SIG-M5 treated with dmso at 0.1 percent for 504 hours (cell line): ENCODE measurements at regions not wholly inside any gene's neighbourhood (a gene's known extent, or its start where the extent isn't known, plus 50 kb on each side); places are given as distances from the start of the nearest gene placed in this dataset.
A peak's percentile ranks its signal among the peaks of the same experiment; 100 is the strongest.

ENCODE experiments used
- DNase-seq: peaks from one replicate; lab custom pipeline; 2025; ENCODE audit not compliant: unreplicated experiment; lab: John Stamatoyannopoulos, UW

DNA sequence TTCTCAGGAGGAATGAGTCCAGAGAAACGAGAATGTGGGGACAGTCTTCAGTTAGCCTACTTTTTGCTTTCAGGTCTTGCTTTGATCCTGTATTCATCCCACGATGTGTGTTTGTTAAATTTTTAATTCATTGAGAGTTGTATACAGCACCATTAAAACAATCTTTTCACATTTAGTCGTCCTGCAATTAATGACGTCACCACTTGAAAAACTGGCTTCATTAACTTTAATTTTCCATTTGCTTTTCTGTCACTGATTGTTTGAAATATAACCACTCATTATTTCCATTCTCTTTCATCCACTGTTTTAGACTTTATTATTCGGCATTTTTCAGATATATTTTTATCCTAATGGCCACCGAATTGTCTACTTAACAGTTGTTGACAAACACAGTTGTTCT is 146.9 kb downstream of the TFEC start:
- no peak for DNase-seq

DNA sequence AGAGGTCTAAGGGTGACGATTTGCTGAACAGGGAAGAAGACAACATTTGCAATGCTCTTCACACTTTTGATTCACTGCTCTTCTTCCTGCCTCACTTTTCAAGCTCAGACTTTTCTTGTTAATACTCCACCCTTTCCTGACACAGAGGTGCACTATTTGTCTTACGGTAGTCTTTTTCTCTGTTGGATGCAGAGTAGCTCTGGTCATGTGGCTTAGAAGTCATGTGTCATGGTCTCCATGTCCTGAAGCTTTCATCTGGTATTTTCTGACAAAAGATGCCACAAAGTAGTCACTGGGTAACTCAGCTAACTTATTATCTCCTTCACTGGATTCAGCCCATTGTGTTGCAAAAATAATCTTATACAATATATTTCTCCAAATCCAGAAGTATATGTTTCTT is 149.1 kb downstream of the TFEC start:
- no peak for DNase-seq

DNA sequence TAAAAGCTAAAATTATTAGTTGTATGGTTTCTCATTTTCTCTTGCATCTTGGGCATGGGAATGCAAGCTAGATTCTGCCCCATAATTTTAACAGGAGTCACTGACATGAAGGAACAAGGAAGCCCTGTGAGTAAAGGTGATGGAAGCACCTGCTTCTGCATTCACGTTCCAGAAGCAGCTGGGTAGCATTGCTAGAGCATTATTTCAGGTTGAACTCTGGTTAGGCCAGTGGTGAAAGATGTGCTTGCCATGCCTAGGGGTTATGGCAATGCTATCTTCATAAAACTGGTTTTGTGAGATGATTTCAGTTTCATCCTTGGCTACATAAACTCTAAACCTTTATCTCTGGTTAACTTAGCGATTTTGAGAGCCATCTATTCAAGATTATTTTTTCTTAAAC is 151.4 kb downstream of the TFEC start:
- DNase-seq: no peak

DNA sequence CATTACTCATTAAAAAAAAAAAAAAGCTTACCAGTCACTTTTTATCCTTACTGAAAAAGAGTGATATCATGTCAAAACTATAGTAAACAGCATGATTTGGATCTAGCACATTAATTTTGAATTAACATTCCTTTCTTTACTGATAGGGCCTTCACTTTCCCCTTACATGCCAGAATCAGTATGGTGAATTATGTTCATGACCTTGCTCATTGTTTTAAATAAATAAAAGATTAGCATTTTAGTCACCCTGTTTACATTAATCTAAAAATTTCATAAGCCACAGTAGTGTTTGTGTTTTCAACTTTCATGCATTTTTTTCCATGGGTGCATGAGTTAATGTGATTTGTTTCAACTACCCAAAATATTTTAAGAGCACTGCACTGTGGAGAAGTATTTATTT is 160.8 kb downstream of the TFEC start:
- no peak for DNase-seq

DNA sequence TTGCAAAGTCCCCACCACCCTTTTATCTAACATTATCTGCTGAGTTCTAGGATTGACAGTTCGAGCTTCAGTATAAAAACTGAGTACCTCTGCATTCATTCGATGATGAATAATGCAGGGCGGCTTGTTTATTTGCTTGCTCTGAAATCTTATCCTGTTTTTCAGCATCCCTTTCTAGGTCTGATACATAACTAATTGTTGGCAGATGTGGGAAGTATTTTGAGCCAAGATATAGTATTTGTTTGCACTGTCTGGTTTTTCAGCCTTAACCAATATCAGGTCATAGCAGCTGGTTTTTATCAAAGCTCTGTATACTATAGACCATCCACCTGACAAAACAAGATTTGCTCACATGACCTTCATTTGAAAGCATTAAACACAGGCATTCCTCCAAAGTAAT is 161.4 kb downstream of the TFEC start:
- no peak for DNase-seq

DNA sequence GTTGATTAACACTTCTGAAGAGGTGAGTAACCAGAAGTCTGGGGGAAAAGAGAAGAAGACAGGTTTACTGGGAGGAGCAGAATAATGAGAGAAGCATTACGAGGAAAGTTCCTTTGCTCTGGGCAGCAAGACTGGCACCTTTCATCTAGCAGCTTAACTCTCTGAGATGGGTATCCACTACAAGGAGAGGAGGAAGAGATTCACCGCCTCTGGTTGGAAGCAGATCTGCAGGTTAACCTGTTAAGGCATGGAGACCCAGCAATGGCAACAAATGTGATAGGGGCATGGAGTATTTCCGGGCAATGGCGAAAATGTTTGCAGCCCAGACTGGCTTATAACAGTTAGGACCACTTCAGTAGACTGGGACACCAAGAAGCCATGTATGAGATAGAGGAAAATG is 162.2 kb downstream of the TFEC start:
- DNase-seq: no peak

DNA sequence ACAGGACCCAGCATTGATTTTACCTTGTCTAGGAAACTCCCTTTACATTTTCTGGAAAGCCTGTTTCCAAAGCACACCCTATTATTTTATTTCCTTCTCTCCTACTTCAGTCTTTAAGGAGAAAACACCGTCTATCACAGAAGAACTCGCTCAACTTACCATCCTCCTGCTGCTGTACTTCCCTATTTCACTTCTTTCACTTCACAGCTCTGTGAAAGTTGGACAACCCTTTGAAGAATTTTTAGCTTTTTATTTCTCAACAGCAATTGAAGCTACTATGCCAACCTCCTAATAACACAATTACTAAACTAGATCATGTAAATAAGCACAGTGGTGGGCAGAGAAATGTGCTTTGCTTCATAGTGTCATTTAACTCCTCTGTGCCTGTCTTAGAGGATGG is 166.5 kb downstream of the TFEC start:
- peak; percentile 88 for DNase-seq

DNA sequence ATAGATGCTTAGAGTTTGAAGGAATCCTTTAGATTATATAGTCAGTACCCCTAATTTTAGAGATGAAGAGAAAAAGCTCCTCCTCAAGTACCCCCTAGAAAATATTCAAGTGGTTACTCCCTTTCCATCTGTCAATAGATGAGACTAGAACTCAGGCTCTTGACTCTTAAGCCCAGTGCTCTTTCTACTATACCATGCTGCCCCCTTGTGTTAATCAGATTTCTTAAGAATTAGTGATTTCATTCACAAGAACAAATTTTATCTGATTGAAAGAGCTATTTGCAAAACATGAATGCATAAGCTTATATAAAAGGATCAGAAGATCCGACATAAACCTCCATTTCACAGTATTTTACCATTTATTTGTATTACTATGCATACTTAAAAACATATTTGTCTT is 179.3 kb downstream of the TFEC start:
- peak; percentile 51 for DNase-seq

DNA sequence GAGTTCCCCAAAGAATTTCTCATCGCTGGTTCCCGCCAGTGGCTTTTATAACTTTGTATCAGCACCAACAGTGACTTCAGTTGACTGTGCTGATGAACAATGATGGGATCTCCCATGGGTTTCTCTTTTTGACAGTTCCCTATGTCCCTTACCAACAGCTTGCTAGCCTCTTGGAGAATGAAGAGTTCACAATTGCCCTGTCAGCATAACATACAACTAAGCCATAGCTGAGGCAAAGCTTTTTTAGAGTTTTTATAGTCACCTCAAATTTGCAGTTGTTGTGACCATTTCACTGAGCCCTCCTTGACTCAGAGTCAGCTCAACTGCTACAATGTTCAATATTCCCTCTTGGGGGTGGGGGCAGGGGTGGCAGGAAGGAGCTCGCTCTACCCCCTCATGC is 179.8 kb downstream of the TFEC start:
- DNase-seq: no peak

DNA sequence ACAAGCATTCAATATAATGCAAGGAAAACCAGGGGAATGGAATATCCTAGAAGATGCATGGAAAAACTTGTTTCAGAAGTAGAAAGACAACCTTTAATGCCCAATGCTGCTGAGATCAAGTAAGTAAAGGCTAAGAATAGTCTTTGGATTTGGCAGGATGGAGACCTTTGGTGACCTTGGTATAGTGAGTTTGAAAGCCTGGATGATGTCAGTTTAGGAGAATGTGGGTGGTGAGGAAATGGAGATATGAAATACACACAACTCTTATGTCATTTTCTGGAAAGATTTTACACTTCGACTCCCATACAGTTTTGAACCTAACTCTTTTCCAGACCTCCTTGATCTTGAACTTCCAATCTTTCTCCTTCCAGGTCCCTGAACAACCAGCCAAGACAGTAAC is 185.7 kb downstream of the TFEC start:
- no peak for DNase-seq

DNA sequence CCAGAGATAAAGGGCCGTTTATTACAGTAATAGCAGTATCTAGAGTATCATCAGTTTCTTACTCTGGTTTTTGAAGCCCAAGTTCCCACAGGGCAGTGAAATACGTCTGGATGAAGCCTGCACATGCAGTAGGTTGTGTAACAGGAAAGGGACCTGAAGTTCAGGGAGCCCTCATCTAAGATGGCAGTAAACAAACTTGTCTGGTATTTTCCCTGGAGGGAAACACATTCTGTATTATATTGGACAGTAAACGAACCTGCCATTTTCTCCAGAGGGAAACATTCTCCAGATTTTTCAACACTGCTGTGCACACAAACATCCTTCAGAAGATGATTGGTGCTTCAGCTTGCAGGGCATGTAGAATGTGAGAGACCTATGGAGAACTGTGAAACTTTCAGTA is 189.9 kb downstream of the TFEC start:
- DNase-seq: peak; percentile 27

DNA sequence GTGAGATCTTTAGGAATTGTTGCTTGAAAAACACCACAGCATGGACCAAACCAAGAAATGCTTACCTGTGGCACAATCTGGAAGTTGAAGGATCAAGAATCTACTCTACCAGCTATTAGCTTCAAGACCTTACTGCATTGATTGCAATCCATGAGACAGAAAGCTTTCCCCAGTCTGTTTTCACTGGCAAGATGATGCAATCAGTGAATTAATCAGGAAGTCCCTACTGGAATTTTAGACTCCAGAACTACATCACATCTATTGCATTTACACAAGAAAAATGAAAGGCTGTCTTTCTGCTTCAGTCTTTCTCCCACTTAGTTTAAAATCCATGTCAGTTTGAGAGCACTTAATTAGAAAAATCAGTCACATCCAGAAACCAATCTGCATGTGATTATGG is 191.7 kb downstream of the TFEC start:
- DNase-seq: no peak

DNA sequence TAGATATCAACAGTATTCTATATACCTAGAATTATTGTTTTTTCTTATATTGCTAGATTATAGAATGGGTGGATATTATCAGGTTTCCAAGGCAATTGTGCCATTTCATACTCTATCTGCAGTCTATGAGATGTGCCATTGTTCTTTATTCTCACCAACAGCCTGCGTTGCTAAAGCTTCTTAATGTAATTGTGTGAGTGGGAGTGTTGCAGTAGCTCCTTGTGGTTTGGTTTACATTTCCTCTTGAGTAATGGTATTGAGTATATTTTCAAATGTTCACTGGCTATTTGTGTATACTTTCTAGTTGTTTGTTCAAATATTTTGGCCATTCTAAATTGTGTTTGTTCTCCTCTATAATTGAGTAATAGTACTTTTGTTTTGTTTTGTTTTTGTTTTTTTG is 199.2 kb downstream of the TFEC start:
- DNase-seq: peak; percentile 84

DNA sequence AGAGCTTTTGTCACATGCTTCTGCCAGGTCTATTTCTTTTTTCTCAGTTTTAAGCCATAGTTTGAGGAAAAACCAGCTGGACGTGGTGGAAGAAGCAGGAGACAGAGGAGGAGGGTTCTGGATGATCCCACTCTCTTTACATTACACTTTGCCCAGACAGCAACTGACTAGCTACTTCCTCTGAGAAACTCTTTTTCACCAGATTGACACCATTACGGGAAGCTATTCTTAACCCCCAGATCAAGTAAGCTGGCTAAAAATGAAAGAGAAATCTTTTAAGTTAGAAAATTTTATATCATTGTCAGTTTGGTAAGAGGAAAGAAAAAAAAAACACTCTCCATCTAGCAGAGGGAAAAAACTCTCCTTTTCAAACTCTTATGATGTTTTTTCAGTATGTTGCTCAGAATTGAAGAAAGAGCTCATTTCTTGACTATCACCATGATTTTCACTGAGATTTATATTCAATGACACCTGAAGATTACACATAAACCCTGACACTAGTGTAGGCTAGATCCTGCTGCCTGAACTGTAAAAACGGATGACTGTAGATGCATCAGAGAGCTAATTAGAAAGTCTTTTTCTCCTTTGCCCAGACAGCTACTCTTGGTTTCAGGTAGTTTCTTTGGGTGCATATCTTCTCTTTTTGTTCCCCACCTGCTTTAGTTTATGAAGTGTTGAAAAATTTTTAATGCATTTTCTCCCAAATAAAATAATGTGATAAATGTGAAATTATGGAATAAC is 203.1 kb downstream of the TFEC start:
- DNase-seq: no peak

DNA sequence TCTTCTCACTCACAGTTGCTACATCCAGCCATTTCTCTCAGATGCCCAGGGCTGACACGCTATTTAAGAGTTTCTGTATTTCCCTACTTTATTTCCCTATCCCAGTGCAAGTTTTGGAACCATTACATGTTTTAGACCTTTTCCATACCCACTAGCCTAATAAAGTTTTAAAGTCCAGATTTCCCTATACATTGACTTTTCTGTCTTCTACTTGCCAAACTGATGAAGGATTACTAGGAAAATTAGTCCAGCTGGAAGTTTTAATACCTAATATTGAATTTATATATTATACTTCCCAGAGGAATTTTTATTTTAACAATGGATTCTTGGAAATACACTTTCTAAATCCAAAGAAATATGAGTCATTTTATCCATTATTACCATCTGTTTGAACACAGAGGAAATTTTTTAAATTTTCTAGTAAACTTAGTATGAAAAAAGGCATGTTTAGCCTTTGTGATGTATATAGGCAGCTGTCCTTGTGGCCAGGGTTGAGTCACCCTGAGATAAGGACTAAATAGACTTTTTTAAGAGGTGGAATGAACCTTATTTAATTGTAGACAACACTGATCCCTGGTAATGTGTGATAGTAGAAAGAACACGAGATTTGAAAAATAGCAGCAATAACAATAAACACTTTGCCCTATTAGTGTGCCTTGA is 205.0 kb downstream of the TFEC start:
- no peak for DNase-seq

DNA sequence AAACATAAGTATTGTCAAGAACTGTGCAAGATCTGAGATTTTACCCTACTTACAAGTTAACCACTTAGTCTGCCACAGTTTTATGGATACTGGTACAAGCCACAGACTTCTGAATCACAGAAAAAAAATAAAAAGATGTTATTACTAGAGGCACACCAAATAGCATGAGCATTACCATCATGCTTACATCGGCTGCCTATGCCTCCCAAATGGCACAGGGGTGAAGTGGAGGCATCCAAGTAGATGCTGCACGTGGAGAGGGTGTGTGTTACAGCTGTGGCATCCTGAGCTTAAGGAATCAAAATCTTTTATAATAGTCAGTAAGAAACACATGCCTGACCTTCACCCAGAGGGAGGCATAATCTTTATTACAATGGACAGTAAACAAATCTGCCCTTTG is 207.8 kb downstream of the TFEC start:
- no peak for DNase-seq

DNA sequence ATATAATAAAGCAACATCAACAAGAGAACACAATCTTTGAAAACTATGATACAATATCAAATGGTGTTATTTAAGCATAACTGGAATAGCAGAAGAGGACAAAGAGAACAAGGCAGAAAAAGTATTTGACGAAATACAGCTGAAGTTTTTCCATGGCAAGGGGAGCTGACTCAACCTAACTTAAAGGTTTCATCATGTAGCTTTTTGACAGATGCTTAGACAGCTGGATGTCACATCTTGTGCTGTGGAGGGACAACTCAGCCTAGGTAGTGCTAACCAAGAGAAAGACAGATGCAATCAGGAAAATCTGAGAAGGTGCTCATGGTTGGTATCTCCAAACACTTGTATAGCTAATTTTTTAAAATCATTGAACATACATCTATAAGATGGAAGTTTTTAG is 208.2 kb downstream of the TFEC start:
- peak; percentile 3 for DNase-seq

DNA sequence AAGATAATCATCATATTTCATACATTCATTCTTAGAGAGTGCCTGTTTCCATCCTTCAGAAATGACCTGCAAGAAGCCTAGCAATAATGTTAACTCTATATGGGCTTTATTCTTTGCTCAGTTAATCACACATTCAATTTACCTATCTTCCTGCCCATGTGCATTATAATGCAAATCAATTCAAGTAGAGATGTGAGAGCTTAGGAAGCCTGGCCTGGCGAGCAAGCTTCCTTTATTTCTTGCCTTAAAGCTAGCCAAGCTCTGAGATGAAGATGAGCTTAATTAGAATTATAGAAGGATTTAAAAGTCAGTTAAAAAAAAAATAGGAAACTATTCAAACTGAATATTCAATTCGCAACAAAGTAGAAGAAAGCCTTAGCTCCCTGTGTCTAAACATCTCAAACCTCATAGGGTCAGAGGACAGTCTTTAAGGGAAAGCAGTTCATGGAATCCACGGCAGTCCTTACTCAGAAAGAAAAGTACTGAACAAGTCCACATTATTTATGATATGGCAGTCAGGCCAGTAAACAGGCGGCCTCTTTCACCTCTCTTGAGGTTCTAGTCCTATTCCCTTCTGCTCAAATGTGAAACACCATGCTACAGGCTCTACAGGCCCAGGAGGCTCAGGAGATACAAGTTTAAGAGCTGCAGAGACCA is 214.1 kb downstream of the TFEC start:
- DNase-seq: no peak

DNA sequence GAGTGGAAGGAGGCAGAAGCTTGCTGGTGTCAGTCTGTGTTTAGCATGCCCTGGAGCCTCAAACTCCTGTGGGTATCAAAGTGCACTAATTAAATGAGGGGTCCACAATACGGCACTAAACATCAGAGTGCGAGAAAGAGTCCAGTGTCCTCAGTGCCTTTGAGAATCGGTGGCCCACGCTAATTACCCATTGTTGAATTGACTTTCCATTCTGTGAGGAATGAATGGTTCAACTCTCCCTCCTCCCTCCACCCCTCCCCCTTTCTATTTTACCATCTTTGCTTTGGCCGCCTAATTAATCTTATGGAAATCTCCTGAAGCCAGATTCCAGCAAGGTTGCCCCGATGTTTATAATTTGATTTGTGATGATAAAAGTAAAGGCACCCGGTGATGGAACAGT is 217.8 kb downstream of the TFEC start:
- no peak for DNase-seq

DNA sequence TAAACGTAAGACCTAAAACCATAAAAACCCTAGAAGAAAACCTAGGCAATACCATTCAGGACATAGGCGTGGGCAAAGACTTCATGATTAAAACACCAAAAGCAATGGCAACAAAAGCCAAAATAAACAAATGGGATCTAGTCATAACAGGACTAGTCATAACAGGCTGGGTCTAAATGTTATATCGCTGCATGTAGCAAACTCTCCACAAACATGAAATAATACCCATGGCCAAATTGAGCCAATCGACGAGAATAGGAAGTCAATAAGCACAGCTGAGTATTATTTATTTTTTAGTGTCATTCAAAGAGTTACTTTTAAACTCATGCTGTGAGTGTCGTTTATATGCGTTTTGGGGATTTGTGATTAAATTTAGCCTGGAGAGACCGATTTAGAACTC is 225.1 kb downstream of the TFEC start:
- DNase-seq: no peak

DNA sequence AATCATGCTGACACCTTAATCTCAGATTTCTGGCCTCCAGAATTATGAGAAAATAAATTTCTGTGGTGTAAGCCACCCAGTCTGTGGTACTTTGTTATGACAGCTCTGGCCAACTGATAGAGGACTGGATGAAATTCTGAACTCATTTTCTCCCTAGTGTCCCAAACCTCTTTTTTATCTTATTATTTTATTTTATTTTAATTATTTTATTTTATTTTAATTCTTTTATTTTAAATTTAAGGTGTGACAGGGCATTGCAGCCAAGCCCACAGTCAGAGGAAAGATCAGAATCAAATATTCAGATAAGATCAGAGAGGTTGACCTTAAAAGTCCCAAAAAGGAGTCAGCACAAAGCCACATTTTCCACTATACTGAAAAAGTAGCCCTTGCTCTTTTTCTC is 228.1 kb downstream of the TFEC start:
- no peak for DNase-seq

DNA sequence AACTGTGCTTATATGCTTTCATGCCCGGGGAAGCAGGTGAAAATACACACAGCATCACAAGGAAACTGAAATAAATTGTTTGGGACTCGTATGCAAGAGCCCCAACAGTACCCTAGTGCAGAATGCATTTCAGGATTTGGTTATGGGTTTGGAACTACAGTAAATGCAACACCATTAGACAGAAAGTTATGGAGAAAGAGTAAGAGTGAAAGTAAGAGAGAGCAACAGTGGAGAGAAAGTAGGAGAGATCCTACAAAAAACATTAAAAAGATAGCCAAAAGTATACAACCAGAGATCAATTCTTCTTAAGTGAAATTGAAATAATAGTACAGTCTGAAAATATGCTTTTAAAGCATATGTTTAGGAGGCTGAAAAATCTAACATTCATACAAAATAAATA is 231.1 kb downstream of the TFEC start:
- no peak for DNase-seq
